ENCODE measurements at regions not wholly inside any gene's neighbourhood (a gene's known extent, or its start where the extent isn't known, plus 50 kb on each side); places are given as distances from the start of the nearest gene placed in this dataset.

GRCh38 chr2:49444005-49444404 is 289.7 kb upstream of the FSHR start:
- Histone ChIP-seq H3K36me3 (replicated peaks; ENCODE audit: control insufficient read depth, insufficient read depth, low read length) (no peaks in the 10 kb centered on the region), H3K27me3 (ENCODE audit: control insufficient read depth, insufficient read depth, low read length) (no peaks in the 10 kb centered on the region), H3K4me3 (ENCODE audit: insufficient read depth, low read depth, low read length) (no peak overlapping the region)
- no peak for DNase-seq

DNA sequence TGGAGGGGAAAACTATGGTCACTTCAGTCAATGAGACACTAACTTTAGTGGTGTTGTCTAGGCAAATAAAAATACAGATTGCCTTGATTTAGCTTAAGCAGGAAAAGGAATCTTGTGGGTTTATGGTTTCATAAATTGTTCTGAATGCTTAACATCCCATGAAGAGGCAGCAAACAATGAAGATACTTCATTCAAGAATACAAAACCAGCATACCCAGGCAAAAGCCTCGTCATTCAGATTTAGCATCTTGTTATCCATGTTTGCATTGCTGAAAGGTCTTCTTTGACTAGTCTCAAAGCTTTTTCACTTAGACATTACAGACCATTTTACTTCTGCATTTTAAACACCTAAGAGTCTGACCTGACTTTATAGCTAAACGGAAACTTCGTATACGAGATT is 272.7 kb upstream of the FSHR start:
- Histone ChIP-seq H3K36me3 (replicated peaks; ENCODE audit: control insufficient read depth, insufficient read depth, low read length) (no peaks in the 10 kb centered on the region), H3K4me3 (ENCODE audit: insufficient read depth, low read depth, low read length) (no peak overlapping the region)
- DNase-seq, result no peak

GRCh38 chr2:49416252-49416651 is 261.9 kb upstream of the FSHR start:
- Histone ChIP-seq H3K36me3 (replicated peaks; ENCODE audit: control insufficient read depth, insufficient read depth, low read length) (no peaks in the 10 kb centered on the region), H3K27me3 (ENCODE audit: control insufficient read depth, insufficient read depth, low read length) (no peaks in the 10 kb centered on the region), H3K4me3 (ENCODE audit: insufficient read depth, low read depth, low read length) (no peak overlapping the region)
- no peak for DNase-seq

More for the DNA sequence above, 272.7 kb upstream of the FSHR start:
- no peaks in the 10 kb centered on the region for H3K27me3 ChIP-seq (ENCODE audit: control insufficient read depth, insufficient read depth, low read length)

DNA sequence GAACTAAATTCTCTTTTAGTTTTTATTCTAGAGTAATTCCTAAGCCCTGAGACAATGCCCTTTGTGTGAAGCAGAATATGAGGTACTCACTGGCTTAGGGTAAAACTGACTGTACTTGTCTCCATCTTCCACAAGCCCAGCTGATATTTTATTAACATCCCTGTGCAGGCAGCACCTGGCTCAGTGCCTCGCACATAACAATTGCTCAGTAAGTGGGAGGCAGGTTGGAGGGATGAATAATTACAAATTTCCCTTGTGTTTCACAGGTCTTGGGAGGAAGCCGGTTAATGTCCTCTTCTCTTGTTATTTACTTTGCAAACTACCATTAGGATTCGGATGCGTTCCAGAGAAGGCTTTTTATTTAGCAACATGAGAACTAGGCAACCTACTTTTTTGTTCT is 249.8 kb upstream of the FSHR start:
- no peaks in the 10 kb centered on the region for H3K36me3 ChIP-seq (replicated peaks; ENCODE audit: control insufficient read depth, insufficient read depth, low read length)
- no peak for DNase-seq
- H3K4me3 ChIP-seq (ENCODE audit: insufficient read depth, low read depth, low read length), result no peak overlapping the region
- H3K27me3 ChIP-seq (ENCODE audit: control insufficient read depth, insufficient read depth, low read length), result no peaks in the 10 kb centered on the region

DNA sequence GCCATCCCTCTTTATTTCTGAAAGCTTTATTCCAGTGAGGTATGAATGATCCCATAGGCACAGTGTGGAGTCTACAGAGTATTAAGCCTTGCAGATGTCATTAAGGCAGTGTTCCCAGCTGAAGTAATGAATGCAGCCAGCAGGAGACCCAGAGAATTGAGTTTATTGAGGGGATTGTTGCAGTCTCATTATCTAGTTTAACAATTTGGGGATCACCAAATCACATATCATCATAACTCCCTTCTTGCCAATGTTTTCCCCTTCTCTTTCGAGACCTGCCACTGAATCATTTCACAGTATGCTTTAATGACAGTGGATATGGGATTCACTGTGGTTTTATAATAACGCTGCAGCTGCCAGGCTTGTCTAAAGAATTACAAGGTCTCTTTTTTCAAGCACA is 249.3 kb upstream of the FSHR start:
- Histone ChIP-seq H3K27me3 (ENCODE audit: control insufficient read depth, insufficient read depth, low read length) (no peaks in the 10 kb centered on the region), H3K36me3 (replicated peaks; ENCODE audit: control insufficient read depth, insufficient read depth, low read length) (no peaks in the 10 kb centered on the region), H3K4me3 (ENCODE audit: insufficient read depth, low read depth, low read length) (no peak overlapping the region)
- DNase-seq, result no peak

DNA sequence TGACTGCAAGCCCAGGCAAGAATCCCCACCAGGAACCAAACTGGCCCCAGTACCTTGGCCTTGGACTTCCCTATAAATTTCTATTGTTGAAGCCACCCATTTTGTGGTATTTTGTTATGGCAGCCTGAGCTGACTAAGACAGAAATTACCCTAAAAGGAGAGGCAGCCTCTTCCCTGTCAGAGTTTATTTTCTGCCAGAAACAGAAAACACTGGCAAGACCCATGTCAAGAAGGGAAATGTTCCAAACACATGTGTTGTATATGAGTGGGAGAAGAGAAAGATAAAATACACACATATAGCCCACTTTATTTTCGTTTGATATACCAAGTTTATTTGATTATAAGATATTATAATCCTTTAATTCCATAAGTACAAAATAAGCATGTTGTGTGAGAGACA is 225.1 kb upstream of the FSHR start:
- H3K36me3 ChIP-seq (replicated peaks; ENCODE audit: control insufficient read depth, insufficient read depth, low read length), result no peaks in the 10 kb centered on the region
- no peaks in the 10 kb centered on the region for H3K27me3 ChIP-seq (ENCODE audit: control insufficient read depth, insufficient read depth, low read length)
- no peak for DNase-seq
- H3K4me3 ChIP-seq (ENCODE audit: insufficient read depth, low read depth, low read length), result no peak overlapping the region

DNA sequence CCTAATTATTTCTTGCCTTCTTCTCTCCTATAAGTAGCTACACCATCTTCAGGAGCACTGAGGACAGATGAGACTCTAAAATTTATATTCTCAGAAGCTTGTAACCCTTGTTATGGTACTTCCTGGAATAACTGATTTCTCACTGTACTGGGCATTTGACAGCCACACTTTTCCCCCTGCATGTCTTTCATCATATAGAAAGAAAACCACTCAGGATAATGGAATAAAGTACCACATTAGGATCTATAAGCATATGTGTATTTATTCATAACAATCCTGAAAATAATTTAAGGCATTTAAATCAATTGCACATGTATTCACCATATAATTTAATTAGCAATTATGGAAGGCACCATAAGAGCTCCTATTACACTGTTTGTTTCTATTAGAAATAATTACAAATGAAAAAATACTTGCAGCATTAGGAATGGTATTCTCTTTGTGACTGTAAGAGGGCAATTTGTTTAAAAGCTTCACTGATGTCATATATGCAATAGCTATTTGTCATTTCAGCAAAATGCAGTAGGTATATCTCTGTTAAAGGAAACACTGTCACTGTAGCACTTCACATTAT is 216.9 kb upstream of the FSHR start:
- no peak for DNase-seq
- Histone ChIP-seq H3K4me3 (ENCODE audit: insufficient read depth, low read depth, low read length) (no peak overlapping the region), H3K27me3 (ENCODE audit: control insufficient read depth, insufficient read depth, low read length) (no peaks in the 10 kb centered on the region), H3K36me3 (replicated peaks; ENCODE audit: control insufficient read depth, insufficient read depth, low read length) (no peaks in the 10 kb centered on the region)

DNA sequence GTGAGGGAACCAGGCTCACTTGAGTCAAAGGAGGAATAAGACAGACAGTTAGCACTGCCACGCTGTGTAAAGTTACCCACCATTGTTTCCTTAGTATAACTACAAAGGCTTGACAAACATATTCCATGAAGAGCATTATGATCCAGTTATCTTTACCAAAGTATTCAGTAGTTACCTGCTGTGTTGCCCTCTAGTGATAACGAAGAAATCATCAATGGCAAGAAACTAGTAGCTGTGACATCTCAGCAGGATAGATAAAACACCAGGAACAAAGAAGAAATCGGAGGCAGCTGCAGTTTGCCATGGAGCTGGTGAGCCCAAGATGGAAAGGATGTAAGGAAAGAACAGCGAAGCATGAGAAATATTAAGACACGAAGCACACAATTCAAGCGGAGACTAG is 215.3 kb upstream of the FSHR start:
- Histone ChIP-seq H3K27me3 (ENCODE audit: control insufficient read depth, insufficient read depth, low read length) (no peaks in the 10 kb centered on the region), H3K4me3 (ENCODE audit: insufficient read depth, low read depth, low read length) (no peak overlapping the region), H3K36me3 (replicated peaks; ENCODE audit: control insufficient read depth, insufficient read depth, low read length) (no peaks in the 10 kb centered on the region)
- no peak for DNase-seq

GRCh38 chr2:49369101-49369500 is 214.8 kb upstream of the FSHR start:
- Histone ChIP-seq H3K36me3 (replicated peaks; ENCODE audit: control insufficient read depth, insufficient read depth, low read length) (no peaks in the 10 kb centered on the region), H3K27me3 (ENCODE audit: control insufficient read depth, insufficient read depth, low read length) (no peaks in the 10 kb centered on the region), H3K4me3 (ENCODE audit: insufficient read depth, low read depth, low read length) (no peak overlapping the region)
- no peak for DNase-seq

DNA sequence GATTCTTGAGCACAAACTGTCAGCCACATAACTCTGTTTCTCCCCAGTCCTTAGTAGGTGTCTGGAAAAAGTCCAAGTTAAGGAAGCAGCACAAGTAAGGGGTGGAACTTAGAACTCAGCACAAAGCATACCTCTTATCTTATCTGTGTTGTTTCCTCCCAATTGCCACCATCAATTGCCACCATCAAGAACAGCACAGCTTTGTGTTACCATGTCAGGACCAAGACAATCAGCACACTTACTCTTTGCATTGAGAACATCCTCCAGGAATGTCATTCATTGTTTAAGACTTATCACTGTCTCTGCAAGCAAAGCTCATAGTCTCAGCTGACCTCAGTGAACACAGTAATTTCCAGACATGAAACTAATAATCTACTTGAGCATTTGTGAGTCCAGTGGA is 212.7 kb upstream of the FSHR start:
- Histone ChIP-seq H3K27me3 (ENCODE audit: control insufficient read depth, insufficient read depth, low read length) (no peaks in the 10 kb centered on the region), H3K4me3 (ENCODE audit: insufficient read depth, low read depth, low read length) (no peak overlapping the region), H3K36me3 (replicated peaks; ENCODE audit: control insufficient read depth, insufficient read depth, low read length) (no peaks in the 10 kb centered on the region)
- DNase-seq, result no peak

DNA sequence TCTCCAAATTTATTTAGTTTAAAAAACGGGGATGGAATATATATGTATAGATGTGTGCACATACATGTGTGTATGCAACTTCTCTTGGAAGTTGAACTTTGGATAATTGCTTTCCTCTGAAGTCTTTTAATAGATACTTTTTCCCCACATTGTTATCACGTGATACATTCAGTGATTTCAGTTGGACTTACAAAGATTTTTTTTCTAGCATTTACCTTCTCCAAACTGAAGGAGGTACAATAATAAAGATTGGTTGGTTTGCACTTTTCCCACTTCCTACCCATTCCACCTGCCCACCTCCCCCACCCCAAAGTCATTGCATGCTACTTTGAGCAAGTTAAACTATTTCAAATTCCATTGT is 206.1 kb upstream of the FSHR start:
- no peak for DNase-seq
- Histone ChIP-seq H3K36me3 (replicated peaks; ENCODE audit: control insufficient read depth, insufficient read depth, low read length) (no peaks in the 10 kb centered on the region), H3K27me3 (ENCODE audit: control insufficient read depth, insufficient read depth, low read length) (no peaks in the 10 kb centered on the region), H3K4me3 (ENCODE audit: insufficient read depth, low read depth, low read length) (no peak overlapping the region)

GRCh38 chr2:49359721-49360406 is 205.5 kb upstream of the FSHR start:
- Histone ChIP-seq H3K27me3 (ENCODE audit: control insufficient read depth, insufficient read depth, low read length) (no peaks in the 10 kb centered on the region), H3K4me3 (ENCODE audit: insufficient read depth, low read depth, low read length) (no peak overlapping the region), H3K36me3 (replicated peaks; ENCODE audit: control insufficient read depth, insufficient read depth, low read length) (no peaks in the 10 kb centered on the region)
- DNase-seq, result peak; percentile 22

DNA sequence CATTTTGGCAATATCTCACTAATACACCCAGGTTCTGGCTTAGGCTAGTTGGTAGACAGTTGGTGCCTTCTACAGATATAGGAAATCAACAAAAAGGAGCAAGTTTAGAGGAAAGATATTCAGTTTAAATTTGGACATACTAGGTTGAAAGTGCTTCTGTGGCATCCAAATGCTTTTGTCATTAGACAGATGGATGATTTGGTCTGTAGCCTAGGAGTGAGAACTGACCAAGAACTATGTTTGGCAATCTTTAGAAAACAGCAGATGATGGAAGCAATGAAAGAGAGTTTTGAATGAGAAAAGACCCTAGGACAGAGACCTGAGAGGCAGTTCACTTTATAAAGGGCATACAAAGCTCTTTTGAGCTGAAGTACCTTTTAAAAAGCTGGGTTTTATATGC is 201.3 kb upstream of the FSHR start:
- no peak for DNase-seq
- Histone ChIP-seq H3K4me3 (ENCODE audit: insufficient read depth, low read depth, low read length) (no peak overlapping the region), H3K27me3 (ENCODE audit: control insufficient read depth, insufficient read depth, low read length) (no peaks in the 10 kb centered on the region), H3K36me3 (replicated peaks; ENCODE audit: control insufficient read depth, insufficient read depth, low read length) (no peaks in the 10 kb centered on the region)

DNA sequence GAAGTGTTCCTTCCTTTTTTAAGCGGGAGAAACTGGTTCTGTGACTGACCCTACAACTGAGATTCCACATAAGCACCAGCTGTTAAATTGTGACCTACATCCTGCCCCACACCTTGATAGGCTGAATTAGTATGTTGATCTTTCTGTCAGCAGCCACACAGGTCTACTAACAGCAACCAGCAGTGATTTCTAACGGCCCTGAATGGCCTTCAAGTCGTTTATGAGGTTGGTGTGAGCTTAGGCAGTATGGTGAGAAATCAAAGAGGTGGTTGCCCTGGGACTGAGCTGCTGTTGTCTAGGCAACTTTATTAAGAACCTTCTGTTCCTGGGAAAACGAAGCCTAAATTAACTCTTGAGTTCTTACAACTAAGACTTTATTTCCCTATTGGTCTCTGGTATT is 197.2 kb upstream of the FSHR start:
- no peaks in the 10 kb centered on the region for H3K27me3 ChIP-seq (ENCODE audit: control insufficient read depth, insufficient read depth, low read length)
- peak; percentile 8 for DNase-seq
- no peaks in the 10 kb centered on the region for H3K36me3 ChIP-seq (replicated peaks; ENCODE audit: control insufficient read depth, insufficient read depth, low read length)
- no peak overlapping the region for H3K4me3 ChIP-seq (ENCODE audit: insufficient read depth, low read depth, low read length)

DNA sequence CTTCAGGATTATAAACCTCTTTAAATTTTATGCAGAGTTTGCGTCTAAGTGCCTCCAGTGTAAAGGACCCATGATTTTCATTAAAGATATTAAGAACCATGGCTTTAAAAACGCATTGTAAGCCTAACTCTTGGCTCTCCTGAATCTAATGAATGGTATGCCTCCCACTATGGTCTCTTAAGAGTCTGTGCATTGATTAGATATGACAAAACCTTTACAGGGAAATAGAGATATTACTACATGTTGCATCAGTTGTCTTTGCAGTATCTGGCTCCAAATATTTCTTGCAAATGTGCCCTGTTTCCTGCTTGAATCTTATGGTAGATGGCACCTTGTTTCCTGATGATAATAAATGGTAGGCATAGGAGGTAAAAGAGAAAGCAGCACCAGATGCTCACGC is 189.3 kb upstream of the FSHR start:
- H3K36me3 ChIP-seq (replicated peaks; ENCODE audit: control insufficient read depth, insufficient read depth, low read length), result no peaks in the 10 kb centered on the region
- no peaks in the 10 kb centered on the region for H3K27me3 ChIP-seq (ENCODE audit: control insufficient read depth, insufficient read depth, low read length)
- DNase-seq, result no peak

GRCh38 chr2:49342156-49342555 is 187.8 kb upstream of the FSHR start:
- H3K36me3 ChIP-seq (replicated peaks; ENCODE audit: control insufficient read depth, insufficient read depth, low read length), result no peaks in the 10 kb centered on the region
- DNase-seq, result no peak
- no peak overlapping the region for H3K4me3 ChIP-seq (ENCODE audit: insufficient read depth, low read depth, low read length)
- H3K27me3 ChIP-seq (ENCODE audit: control insufficient read depth, insufficient read depth, low read length), result no peaks in the 10 kb centered on the region

More for the DNA sequence above, 189.3 kb upstream of the FSHR start:
- H3K4me3 ChIP-seq (ENCODE audit: insufficient read depth, low read depth, low read length), result no peak overlapping the region
